ENCODE measurements at regions not wholly inside any gene's neighbourhood (a gene's known extent, or its start where the extent isn't known, plus 50 kb on each side); places are given as distances from the start of the nearest gene placed in this dataset.

DNA sequence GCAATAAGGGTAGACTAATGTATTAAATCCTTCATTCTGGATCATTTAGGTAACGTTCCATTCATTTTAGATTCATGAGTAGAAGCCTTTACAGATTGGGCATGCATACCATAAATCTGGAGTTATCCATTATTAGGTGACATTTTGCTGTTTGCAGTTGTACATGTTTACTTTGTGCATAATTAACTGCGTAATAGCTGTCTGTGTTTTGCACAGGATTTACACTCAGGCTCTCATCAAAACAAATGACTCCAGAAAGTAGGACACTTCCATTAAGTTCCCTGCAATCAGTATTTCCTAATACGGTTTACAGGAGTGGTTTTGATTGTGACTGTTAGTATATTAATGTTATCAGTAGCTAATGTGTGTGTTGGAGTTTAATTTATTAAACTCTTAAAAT, 997.4 kb downstream of the HACE1 start:
- TF ChIP-seq, protein P1, sequence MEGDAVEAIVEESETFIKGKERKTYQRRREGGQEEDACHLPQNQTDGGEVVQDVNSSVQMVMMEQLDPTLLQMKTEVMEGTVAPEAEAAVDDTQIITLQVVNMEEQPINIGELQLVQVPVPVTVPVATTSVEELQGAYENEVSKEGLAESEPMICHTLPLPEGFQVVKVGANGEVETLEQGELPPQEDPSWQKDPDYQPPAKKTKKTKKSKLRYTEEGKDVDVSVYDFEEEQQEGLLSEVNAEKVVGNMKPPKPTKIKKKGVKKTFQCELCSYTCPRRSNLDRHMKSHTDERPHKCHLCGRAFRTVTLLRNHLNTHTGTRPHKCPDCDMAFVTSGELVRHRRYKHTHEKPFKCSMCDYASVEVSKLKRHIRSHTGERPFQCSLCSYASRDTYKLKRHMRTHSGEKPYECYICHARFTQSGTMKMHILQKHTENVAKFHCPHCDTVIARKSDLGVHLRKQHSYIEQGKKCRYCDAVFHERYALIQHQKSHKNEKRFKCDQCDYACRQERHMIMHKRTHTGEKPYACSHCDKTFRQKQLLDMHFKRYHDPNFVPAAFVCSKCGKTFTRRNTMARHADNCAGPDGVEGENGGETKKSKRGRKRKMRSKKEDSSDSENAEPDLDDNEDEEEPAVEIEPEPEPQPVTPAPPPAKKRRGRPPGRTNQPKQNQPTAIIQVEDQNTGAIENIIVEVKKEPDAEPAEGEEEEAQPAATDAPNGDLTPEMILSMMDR (IDR thresholded peaks at IDR 0.05), result no peak
- TF ChIP-seq POLR2AphosphoS5 (IDR thresholded peaks at IDR 0.05; ENCODE audit: low read depth, low read length) (no peak), REST (IDR thresholded peaks at IDR 0.05; ENCODE audit: insufficient read depth in 1 of 2, low read depth in 2 of 2, low read length in 1 of 2) (no peak)

All from Panc1 (cell line).